ENCODE measurements at regions not wholly inside any gene's neighbourhood (a gene's known extent, or its start where the extent isn't known, plus 50 kb on each side); places are given as distances from the start of the nearest gene placed in this dataset.

GRCh38 chr18:47346016-47346415 lies 94.6 kb upstream of the SKOR2 start:
- H2AK5ac ChIP-seq (ENCODE audit: low read depth, low read length): no peak overlapping the region
- dilution Hi-C loops (cut with HindIII; ENCODE audit: low sequenced_read_pairs, unreplicated experiment): no loop called here
- no peak overlapping the region for H4K5ac ChIP-seq (ENCODE audit: low read depth, low read length)
- DNase-seq (no peak), ATAC-seq (ENCODE audit: low read depth) (no peak)
- TF ChIP-seq USF2 (IDR thresholded peaks at IDR 0.05; ENCODE audit: low read depth, low read length) (no peak), RAD21 (IDR thresholded peaks at IDR 0.05; ENCODE audit: low read length) (no peak), RCOR1 (IDR thresholded peaks at IDR 0.05; ENCODE audit: insufficient replicate concordance, low read length) (no peak), CEBPB (IDR thresholded peaks at IDR 0.05; ENCODE audit: low read depth, low read length) (no peak), POLR2A (IDR thresholded peaks at IDR 0.05; ENCODE audit: low read depth, low read length) (no peak)
- H3K4me3 ChIP-seq (ENCODE audit: insufficient read depth, low read depth, low read length): no peak overlapping the region
- no peak overlapping the region for H2BK120ac ChIP-seq (ENCODE audit: low read depth, low read length)
- H3K36me3 ChIP-seq (ENCODE audit: control insufficient read depth, insufficient read depth, low read length): no peaks in the 10 kb centered on the region
- H2AFZ ChIP-seq (replicated peaks; ENCODE audit: low read length, poor library complexity): no peak overlapping the region
- POLR2A ChIA-PET (ENCODE audit: unreplicated experiment): no interaction called here
- H3K56ac ChIP-seq (ENCODE audit: extremely low read depth, insufficient read depth, low read length): no peak overlapping the region
- H3K14ac ChIP-seq (replicated peaks; ENCODE audit: low read depth, low read length): no peak overlapping the region
- WGBS, 2 experiments (ENCODE audit: extremely low coverage in 2 of 2, insufficient read length in 1 of 2): no CpG with 5 or more reads among the region's 1 CpG
- H4K20me1 ChIP-seq (ENCODE audit: insufficient read depth, low read length): no peaks in the 10 kb centered on the region
- H2AK9ac ChIP-seq (replicated peaks; ENCODE audit: low read depth, low read length, poor library complexity): no peak overlapping the region
- H4K91ac ChIP-seq (ENCODE audit: insufficient read depth, low read depth, low read length): no peak overlapping the region
- no peak overlapping the region for H3K4ac ChIP-seq (ENCODE audit: low read depth, low read length)
- no peak overlapping the region for H2BK5ac ChIP-seq (ENCODE audit: low read depth, low read length, poor library complexity, severe bottlenecking)
- no TSS peak for BruUV-seq (replicated peaks)
- no peak overlapping the region for H3K9ac ChIP-seq (ENCODE audit: low read depth, low read length)
- H3K4me1 ChIP-seq (ENCODE audit: control insufficient read depth, insufficient read depth, low read length): no peaks in the 10 kb centered on the region
- H3K4me2 ChIP-seq (ENCODE audit: low read depth, low read length): no peak overlapping the region
- no peaks in the 10 kb centered on the region for H3K9me1 ChIP-seq (ENCODE audit: insufficient read depth, low read length)
- in situ Hi-C loops (cut with MboI; ENCODE audit: low sequenced_read_pairs): no loop called here
- H2BK20ac ChIP-seq (ENCODE audit: low read depth, low read length): no peak overlapping the region
- intact Hi-C loops (cut with micrococcal nuclease): no loop called here
- no peak overlapping the region for H3K27ac ChIP-seq (ENCODE audit: insufficient read depth, low read length)
- H3K23ac ChIP-seq (ENCODE audit: low read depth, low read length): no peak overlapping the region
- CTCF ChIA-PET: no interaction called here
- H3K18ac ChIP-seq (ENCODE audit: low read depth, low read length): no peak overlapping the region
- no peak overlapping the region for H4K8ac ChIP-seq (ENCODE audit: low read depth in 2 of 2, low read length in 2 of 2)
- H3K27me3 ChIP-seq (ENCODE audit: control insufficient read depth, insufficient read depth, low read length): no peaks in the 10 kb centered on the region
- no peaks in the 10 kb centered on the region; the same call in 1 of the 2 replicates for H3K9me3 ChIP-seq (ENCODE audit: control insufficient read depth, insufficient read depth, low read length)
- no peak overlapping the region for H2BK15ac ChIP-seq (ENCODE audit: low read depth, low read length)
- H3K79me1 ChIP-seq (ENCODE audit: low read depth in 1 of 2, low read length in 2 of 2): no peaks in the 10 kb centered on the region
